HG02610 (cell line): ENCODE measurements at regions not wholly inside any gene's neighbourhood (a gene's known extent, or its start where the extent isn't known, plus 50 kb on each side); places are given as distances from the start of the nearest gene placed in this dataset.
"Not testable (repeated sequence)": the region's sequence is repeated elsewhere in the genome, so short reads cannot be mapped to it uniquely, and the experiment has no call there.

Source experiments
- ATAC-seq: cut with Tn5 transposase; IDR thresholded peaks from one replicate; pipeline ENCODE4 v1.9.1; 2021; ENCODE audit warnings: mild to moderate bottlenecking, moderate library complexity; ENCODE audit not compliant: unreplicated experiment

GRCh38 chr2:51774606-51775005, 742.7 kb upstream of the NRXN1 start:
- ATAC-seq = not testable (repeated sequence)

GRCh38 chr2:51760441-51760840, 728.5 kb upstream of the NRXN1 start:
- no peak for ATAC-seq

- no peak for ATAC-seq
These were observed 726.1 kb upstream of the NRXN1 start for GRCh38 chr2:51758081-51758480.

- ATAC-seq = no peak
These were observed 702.2 kb upstream of the NRXN1 start for GRCh38 chr2:51734115-51734514.

- ATAC-seq = no peak
These were observed 691.8 kb upstream of the NRXN1 start for GRCh38 chr2:51723691-51724090.

- no peak for ATAC-seq
These were observed 690.4 kb upstream of the NRXN1 start for GRCh38 chr2:51722311-51722710.

GRCh38 chr2:51720826-51721225, 688.9 kb upstream of the NRXN1 start:
- ATAC-seq = no peak

- no peak for ATAC-seq
These were observed 686.9 kb upstream of the NRXN1 start for GRCh38 chr2:51718881-51719280.

- no peak for ATAC-seq
These were observed 685.4 kb upstream of the NRXN1 start for GRCh38 chr2:51717312-51717711.

- no peak for ATAC-seq
These were observed 679.8 kb upstream of the NRXN1 start for GRCh38 chr2:51711766-51712165.

- ATAC-seq = peak; percentile 91
These were observed 678.3 kb upstream of the NRXN1 start for GRCh38 chr2:51710222-51710621.

- no peak for ATAC-seq
These were observed 675.7 kb upstream of the NRXN1 start for GRCh38 chr2:51707625-51708024.

- ATAC-seq = no peak
These were observed 674.3 kb upstream of the NRXN1 start for GRCh38 chr2:51706220-51706619.

- ATAC-seq = no peak
These were observed 673.5 kb upstream of the NRXN1 start for GRCh38 chr2:51705417-51705816.

GRCh38 chr2:51698021-51698420, 666.1 kb upstream of the NRXN1 start:
- no peak for ATAC-seq

GRCh38 chr2:51697095-51697494, 665.2 kb upstream of the NRXN1 start:
- no peak for ATAC-seq

- no peak for ATAC-seq
These were observed 663.6 kb upstream of the NRXN1 start for GRCh38 chr2:51695531-51695930.

GRCh38 chr2:51693640-51694039, 661.7 kb upstream of the NRXN1 start:
- no peak for ATAC-seq

GRCh38 chr2:51681854-51682253, 649.9 kb upstream of the NRXN1 start:
- no peak for ATAC-seq

- ATAC-seq = no peak
These were observed 641.7 kb upstream of the NRXN1 start for GRCh38 chr2:51673628-51674027.

- no peak for ATAC-seq
These were observed 635.7 kb upstream of the NRXN1 start for GRCh38 chr2:51667679-51668078.

- no peak for ATAC-seq
These were observed 630.3 kb upstream of the NRXN1 start for GRCh38 chr2:51662187-51662586.

- ATAC-seq = no peak
These were observed 625.9 kb upstream of the NRXN1 start for GRCh38 chr2:51657849-51658248.

GRCh38 chr2:51650769-51651168, 618.8 kb upstream of the NRXN1 start:
- peak; percentile 90 for ATAC-seq
